ENCODE measurements at regions not wholly inside any gene's neighbourhood (a gene's known extent, or its start where the extent isn't known, plus 50 kb on each side); places are given as distances from the start of the nearest gene placed in this dataset.

GRCh38 chr10:88060762-88061161 lies 197.3 kb downstream of the PTEN start:
- no peak for ATAC-seq

GRCh38 chr10:88062385-88062784 lies 199.0 kb downstream of the PTEN start:
- no peak for ATAC-seq

GRCh38 chr10:88062798-88063472 lies 199.5 kb downstream of the PTEN start:
- ATAC-seq, result no peak

DNA sequence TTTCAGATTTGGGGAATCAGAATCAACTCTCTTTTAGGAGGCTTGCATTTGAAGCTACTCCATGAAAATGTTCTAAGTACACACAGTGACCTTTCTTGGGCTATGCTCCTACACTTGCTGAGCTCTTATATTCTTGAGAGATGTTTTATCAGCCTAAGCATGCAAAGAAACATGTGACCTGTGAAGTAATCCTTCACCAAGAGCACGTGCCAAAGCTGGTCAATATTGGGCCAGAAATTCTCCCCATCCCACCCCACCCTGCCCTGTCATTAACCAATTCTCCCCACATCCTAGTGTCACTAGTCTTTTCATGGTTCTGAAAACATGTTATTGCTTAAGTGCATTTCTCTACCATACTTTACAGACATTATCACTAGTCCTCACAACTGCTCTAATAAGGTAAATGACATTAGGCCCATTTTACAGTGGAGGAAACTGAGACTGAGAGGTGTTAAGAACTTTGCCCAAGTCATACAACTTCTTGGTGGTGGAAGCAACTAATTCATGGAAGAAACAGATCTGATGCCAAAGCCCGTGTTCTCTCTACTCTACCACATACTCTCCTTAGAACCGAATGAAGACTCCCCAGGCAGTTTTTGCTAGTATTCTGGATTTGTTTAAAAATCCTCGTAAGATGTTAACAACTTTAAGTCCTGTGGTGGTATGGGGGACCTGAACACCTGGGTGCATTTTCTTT lies 200.6 kb downstream of the PTEN start:
- ATAC-seq, result no peak

DNA sequence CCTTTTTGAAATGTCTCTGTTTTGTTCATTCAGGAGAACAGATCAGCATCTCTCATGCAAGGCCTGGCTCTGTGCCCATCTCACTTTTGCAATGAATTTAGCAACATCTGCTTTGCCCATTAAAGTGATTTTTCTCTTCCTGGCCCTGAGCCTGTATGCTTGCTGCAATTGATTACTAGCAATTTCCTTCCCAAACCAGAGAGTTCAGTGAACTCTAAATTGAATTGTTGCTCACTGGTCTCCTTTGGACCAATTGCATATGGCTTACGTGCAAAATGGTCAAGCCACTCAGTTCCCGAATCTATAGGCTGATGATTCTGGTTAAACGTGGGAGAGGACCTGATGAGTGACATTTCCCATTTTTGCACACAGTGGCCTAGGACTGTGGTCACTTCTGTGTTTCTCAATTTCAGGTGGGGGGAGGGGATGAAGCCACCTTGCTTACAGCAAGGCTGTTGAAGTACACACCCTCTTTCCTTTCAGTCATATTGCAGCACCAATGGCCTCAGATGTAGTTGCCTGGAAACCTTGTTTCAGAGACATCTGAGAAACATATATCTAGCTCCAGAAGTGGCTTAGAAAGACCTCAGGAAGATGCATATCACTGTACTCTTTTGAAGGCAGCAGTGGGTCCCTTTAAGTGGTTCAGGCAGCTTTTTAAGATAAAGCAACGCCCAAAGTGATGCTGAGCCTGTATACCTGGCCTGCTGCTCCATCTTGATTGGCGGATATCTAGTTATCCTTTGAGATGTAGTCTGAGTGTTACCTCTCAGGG lies 201.4 kb downstream of the PTEN start:
- ATAC-seq, result peak; percentile 14

DNA sequence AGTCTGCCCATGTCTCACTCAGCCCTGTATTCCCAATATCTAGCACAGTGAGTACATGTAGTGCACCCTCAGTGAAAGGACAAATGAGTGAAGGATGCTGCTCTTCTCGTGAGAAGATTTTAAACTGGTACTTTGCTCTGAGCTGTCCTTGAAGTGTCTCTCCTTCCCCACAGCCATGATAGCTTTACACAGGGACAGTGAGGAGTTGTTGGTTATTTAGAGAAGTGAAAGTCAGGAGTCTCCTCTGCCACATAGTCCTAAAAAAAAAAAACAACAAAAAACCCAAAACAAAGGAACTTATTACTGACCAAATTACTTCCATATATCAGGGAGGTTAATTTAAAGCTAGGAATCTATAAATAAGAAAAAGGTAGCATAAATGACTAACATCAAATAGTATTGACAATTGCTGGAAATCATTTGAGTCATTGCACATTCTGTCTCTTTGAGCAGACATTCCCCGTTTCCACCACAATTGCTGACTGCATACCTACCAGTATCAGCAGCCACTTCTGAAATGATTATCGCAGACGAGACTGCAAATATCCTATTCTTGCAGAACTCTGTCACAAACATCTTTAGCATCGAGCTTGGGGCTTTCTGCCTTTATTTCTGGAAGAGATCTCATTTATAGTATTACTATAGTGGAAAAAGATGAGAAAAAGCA lies 202.1 kb downstream of the PTEN start:
- ATAC-seq, result no peak

DNA sequence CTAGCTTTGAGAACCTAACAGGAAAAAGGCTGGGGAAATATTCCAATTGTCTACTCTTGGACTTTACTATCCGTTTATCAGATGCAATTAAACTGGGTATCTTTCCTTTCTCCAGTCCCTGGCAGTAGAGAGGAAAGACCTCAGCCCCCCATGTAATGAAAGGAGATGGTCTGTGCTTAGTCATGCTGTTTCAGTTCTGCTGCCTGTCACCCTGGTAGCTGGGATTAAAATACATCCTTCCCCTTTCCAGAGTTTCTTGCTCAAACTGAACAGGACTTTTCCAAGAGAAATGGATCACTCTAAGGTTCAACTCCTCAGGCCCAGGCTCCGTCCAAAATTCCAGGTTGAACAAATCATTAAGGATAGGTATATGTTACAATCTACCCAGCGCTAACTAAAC lies 202.9 kb downstream of the PTEN start:
- ATAC-seq, result no peak

- peak; percentile 41 for ATAC-seq
Observed at GRCh38 chr10:88066876-88067275, 203.5 kb downstream of the PTEN start.

- ATAC-seq, result no peak
Observed at GRCh38 chr10:88067737-88068136, 204.3 kb downstream of the PTEN start.

GRCh38 chr10:88069338-88069737 lies 205.9 kb downstream of the PTEN start:
- ATAC-seq, result no peak

- ATAC-seq, result no peak
Observed at GRCh38 chr10:88070080-88070880, 206.9 kb downstream of the PTEN start.

DNA sequence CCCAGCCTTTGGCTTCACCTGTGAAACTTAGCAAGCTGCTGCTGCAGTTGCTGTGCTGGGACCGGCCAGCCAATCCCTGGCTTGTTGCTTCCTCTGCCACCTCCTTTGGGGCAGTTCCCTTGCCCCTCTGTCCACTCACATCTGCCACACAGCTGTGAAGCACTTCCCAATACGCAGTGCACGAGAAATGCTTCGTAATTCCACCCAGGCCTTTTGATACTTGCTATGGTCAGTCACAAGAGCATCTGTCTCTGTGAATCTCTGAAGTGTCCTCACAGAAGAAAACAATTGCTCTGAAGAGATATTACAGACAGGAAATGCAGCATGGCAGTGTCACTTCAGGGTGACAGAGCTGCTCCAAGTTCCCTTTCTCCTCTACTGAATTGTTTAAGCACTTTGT lies 208.5 kb downstream of the PTEN start:
- no peak for ATAC-seq

GRCh38 chr10:88073682-88074081 lies 210.3 kb downstream of the PTEN start:
- no peak for ATAC-seq

- no peak for ATAC-seq
Observed at GRCh38 chr10:88074971-88075370, 211.5 kb downstream of the PTEN start.

- ATAC-seq, result peak; percentile 31
Observed at GRCh38 chr10:88076027-88076880, 212.8 kb downstream of the PTEN start.

- no peak for ATAC-seq
Observed at GRCh38 chr10:88077977-88078376, 214.6 kb downstream of the PTEN start.

DNA sequence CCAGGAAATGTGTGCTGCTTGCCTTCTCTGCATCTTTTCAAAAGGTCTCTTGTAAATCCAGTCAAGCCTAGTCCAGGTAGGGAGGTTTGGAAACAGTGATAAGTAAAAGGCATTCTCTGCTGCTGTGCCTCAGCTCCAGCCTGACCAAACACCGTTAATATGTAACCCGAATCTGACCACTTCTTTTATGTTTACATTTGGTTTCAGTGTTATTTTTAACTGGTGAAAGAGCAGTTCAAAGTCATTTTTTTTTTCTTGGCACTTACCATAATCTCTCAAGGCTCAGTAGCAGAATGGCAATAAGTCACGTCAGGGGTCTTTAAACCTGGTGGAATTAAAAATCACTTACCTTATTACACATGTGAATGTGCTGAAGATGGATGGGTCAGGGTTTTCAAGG lies 216.8 kb downstream of the PTEN start:
- ATAC-seq, result no peak

DNA sequence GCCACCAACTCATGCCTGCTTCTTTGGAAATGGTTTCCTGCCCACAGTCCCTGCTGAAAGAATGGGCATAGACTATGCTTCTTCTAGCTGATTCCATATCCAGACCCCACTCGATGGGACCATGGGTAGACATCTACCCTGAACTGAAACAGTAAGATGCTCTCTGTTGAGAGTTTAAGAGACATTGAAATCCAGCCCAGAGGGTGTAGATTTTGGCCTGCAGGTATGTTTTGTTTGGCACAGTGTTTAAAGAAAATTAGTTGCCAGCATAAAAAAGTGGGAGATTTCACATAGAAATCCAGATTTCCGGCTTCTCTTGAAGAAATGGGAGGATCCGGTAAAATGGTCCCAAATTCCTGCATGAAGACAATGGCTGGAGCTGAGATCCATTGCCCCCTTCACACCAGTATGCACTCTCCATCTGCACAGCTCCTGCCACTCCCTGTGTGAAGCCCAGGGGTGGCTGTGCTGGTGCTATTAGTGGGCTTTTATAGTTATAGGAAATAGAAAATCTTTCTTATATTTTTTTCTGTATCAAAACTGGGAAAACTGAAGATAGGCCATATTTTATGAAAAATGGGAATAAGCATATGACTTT lies 218.1 kb downstream of the PTEN start:
- ATAC-seq, result no peak

GRCh38 chr10:88082391-88082790 lies 219.0 kb downstream of the PTEN start:
- ATAC-seq, result no peak

DNA sequence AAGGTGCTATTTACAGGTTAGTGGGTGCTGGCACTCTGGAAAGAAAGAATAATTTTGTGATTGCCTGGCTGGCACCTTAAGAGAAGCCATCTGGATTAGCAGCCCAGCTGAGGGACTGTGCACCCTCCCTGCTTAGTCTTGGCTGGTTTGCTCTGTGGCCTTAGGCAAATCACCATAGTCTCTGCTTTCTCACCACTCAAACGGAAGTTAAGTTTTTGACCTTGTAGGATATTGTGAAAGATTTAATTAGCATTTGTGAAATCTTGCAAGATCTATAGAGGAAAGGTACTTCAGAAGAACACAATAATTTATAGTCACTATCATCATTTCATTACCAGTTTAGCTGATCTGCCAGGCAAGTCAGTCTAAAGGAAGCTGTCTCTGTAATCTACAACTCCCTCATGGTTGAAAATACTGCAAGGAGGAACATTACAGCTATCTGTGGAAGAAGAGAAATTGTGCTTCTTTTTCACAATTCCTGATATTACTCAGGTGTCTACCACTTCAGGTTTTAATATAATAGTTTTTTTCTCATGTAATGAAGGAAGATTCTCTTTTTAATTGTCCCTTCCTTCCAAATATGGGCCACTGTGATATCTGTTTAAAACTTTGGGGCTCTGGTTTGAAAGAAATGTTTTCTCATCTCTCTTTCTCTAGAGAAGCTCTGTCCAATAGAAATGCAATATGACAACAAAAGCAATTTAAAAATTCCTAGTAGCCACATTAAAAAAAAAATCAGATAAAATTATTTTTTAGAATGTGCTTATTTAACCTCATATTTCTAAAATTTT lies 219.6 kb downstream of the PTEN start:
- ATAC-seq, result peak; percentile 65
